ENCODE measurements at regions not wholly inside any gene's neighbourhood (a gene's known extent, or its start where the extent isn't known, plus 50 kb on each side); places are given as distances from the start of the nearest gene placed in this dataset.

- H3K4me3 ChIP-seq (replicated peaks in 1 of 2; ENCODE audit: low read depth in 2 of 2, low read length in 2 of 2) = no peak overlapping the region
- no peak for DNase-seq (ENCODE audit: low read depth in 2 of 2)
- no peak for TF ChIP-seq CTCF (IDR thresholded peaks at IDR 0.05; ENCODE audit: low read depth, low read length)
Measured at GRCh38 chr7:34333925-34334324, 324.1 kb upstream of the NPSR1 start.

- no peak for TF ChIP-seq CTCF (IDR thresholded peaks at IDR 0.05; ENCODE audit: low read depth, low read length)
- DNase-seq (ENCODE audit: low read depth in 2 of 2) = no peak
- H3K4me3 ChIP-seq (replicated peaks in 1 of 2; ENCODE audit: low read depth in 2 of 2, low read length in 2 of 2) = no peak overlapping the region
Measured at GRCh38 chr7:34337163-34337562, 320.9 kb upstream of the NPSR1 start.

GRCh38 chr7:34338961-34339526, 319.0 kb upstream of the NPSR1 start:
- no peak overlapping the region for H3K4me3 ChIP-seq (replicated peaks in 1 of 2; ENCODE audit: low read depth in 2 of 2, low read length in 2 of 2)
- DNase-seq (ENCODE audit: low read depth in 2 of 2) = peak in 1 of 2 donors; percentile 53
- no peak for TF ChIP-seq CTCF (IDR thresholded peaks at IDR 0.05; ENCODE audit: low read depth, low read length)

GRCh38 chr7:34341326-34341725, 316.7 kb upstream of the NPSR1 start:
- H3K4me3 ChIP-seq (replicated peaks in 1 of 2; ENCODE audit: low read depth in 2 of 2, low read length in 2 of 2) = no peak overlapping the region
- no peak for DNase-seq (ENCODE audit: low read depth in 2 of 2)
- TF ChIP-seq CTCF (IDR thresholded peaks at IDR 0.05; ENCODE audit: low read depth, low read length) = no peak

- no peak for DNase-seq (ENCODE audit: low read depth in 2 of 2)
- no peak overlapping the region for H3K4me3 ChIP-seq (replicated peaks in 1 of 2; ENCODE audit: low read depth in 2 of 2, low read length in 2 of 2)
- TF ChIP-seq CTCF (IDR thresholded peaks at IDR 0.05; ENCODE audit: low read depth, low read length) = no peak
Measured at GRCh38 chr7:34342387-34342786, 315.6 kb upstream of the NPSR1 start.

- DNase-seq (ENCODE audit: low read depth in 2 of 2) = no peak
- no peak overlapping the region for H3K4me3 ChIP-seq (replicated peaks in 1 of 2; ENCODE audit: low read depth in 2 of 2, low read length in 2 of 2)
- TF ChIP-seq CTCF (IDR thresholded peaks at IDR 0.05; ENCODE audit: low read depth, low read length) = no peak
Measured at GRCh38 chr7:34343667-34344066, 314.4 kb upstream of the NPSR1 start.

GRCh38 chr7:34354011-34354410, 304.0 kb upstream of the NPSR1 start:
- DNase-seq (ENCODE audit: low read depth in 2 of 2) = no peak
- no peak overlapping the region for H3K4me3 ChIP-seq (replicated peaks in 1 of 2; ENCODE audit: low read depth in 2 of 2, low read length in 2 of 2)
- no peak for TF ChIP-seq CTCF (IDR thresholded peaks at IDR 0.05; ENCODE audit: low read depth, low read length)

All from cardiac fibroblast (primary cell).